HEK293T (cell line): ENCODE measurements at regions not wholly inside any gene's neighbourhood (a gene's known extent, or its start where the extent isn't known, plus 50 kb on each side); places are given as distances from the start of the nearest gene placed in this dataset.

ENCODE experiments used
- ARNT ChIP-seq: fragments of 450-650 bp; IDR thresholded peaks from 2 replicates; pipeline ENCODE4 v1.6.1; 2017; ENCODE audit warnings: mild to moderate bottlenecking
- CTBP1 ChIP-seq: fragments of 450-650 bp; IDR thresholded peaks from 2 replicates; pipeline ENCODE4 v1.6.1; 2016; ENCODE audit warnings: borderline replicate concordance
- FOXA1 ChIP-seq: fragments of 450-650 bp; IDR thresholded peaks from 2 replicates; pipeline ENCODE4 v1.6.1; 2016; ENCODE audit warnings: mild to moderate bottlenecking
- FOXK2 ChIP-seq: fragments of 450-650 bp; IDR thresholded peaks from 2 replicates; pipeline ENCODE4 v1.6.1; 2016; ENCODE audit warnings: mild to moderate bottlenecking
- NFRKB ChIP-seq: fragments of 450-650 bp; IDR thresholded peaks from 2 replicates; pipeline ENCODE4 v1.6.1; 2016; ENCODE audit warnings: mild to moderate bottlenecking, moderate library complexity
- PKNOX1 ChIP-seq: fragments of 450-650 bp; IDR thresholded peaks from 2 replicates; pipeline ENCODE4 v1.6.1; 2016
- SP1 ChIP-seq: fragments of 450-650 bp; IDR thresholded peaks from 2 replicates; pipeline ENCODE4 v1.6.1; 2017
- TARDBP ChIP-seq: fragments of 450-650 bp; IDR thresholded peaks from 2 replicates; pipeline ENCODE4 v1.6.1; 2016

- no peak for TF ChIP-seq FOXA1
- no peak for TF ChIP-seq CTBP1
- no peak for TF ChIP-seq NFRKB
- TF ChIP-seq FOXK2: no peak
- TF ChIP-seq TARDBP: no peak
- TF ChIP-seq ARNT: no peak
- TF ChIP-seq SP1: no peak
- TF ChIP-seq PKNOX1: no peak
Measured at GRCh38 chr18:7334973-7335568, 104.2 kb downstream of the LRRC30 start.
